ENCODE measurements at regions not wholly inside any gene's neighbourhood (a gene's known extent, or its start where the extent isn't known, plus 50 kb on each side); places are given as distances from the start of the nearest gene placed in this dataset.
"Not testable (repeated sequence)": the region's sequence is repeated elsewhere in the genome, so short reads cannot be mapped to it uniquely, and the experiment has no call there.

GRCh38 chr2:224098481-224099230 is 59.6 kb upstream of the SERPINE2 start:
- no peak overlapping the region for H3K27ac ChIP-seq (ENCODE audit: low read depth, low read length, poor library complexity, severe bottlenecking)
- ChIA-PET POLR2A (interaction anchor here (0.7 kb wide), 2 partner anchors 46 to 1199 kb away, joined by 3 to 4 read pairs; no protein-coding TSS in a partner anchor), CTCF (ENCODE audit: unreplicated experiment) (no interaction called here)
- H3K36me3 ChIP-seq (ENCODE audit: insufficient read depth, low read length), result no peaks in the 10 kb centered on the region
- H4K20me1 ChIP-seq (ENCODE audit: insufficient read depth, low read length), result no peaks in the 10 kb centered on the region
- no peak overlapping the region for H3K4me3 ChIP-seq (ENCODE audit: low read depth, low read length, poor library complexity, severe bottlenecking)
- DNase-seq (ENCODE audit: low spot score), result no peak
- no peaks in the 10 kb centered on the region for H3K4me1 ChIP-seq (ENCODE audit: insufficient read depth, low read length, poor library complexity, severe bottlenecking)
- no peaks in the 10 kb centered on the region for H3K79me2 ChIP-seq (ENCODE audit: insufficient read depth, low read depth, low read length)
- peaks cover 4% of the 10 kb centered on the region; the same call in 1 of the 2 replicates for H3K9me2 ChIP-seq (ENCODE audit: insufficient read depth, low read length)
- TF ChIP-seq CTCF (conservative IDR thresholded peaks at IDR 0.05; ENCODE audit: low read length) (no peak), EZH2phosphoT487 (IDR thresholded peaks at IDR 0.05; ENCODE audit: borderline replicate concordance, low read depth, low read length) (no peak)
- no peaks in the 10 kb centered on the region for H3K9me3 ChIP-seq (ENCODE audit: low read length)
- H3K4me2 ChIP-seq (ENCODE audit: low read length), result no peak overlapping the region
- H2AFZ ChIP-seq (ENCODE audit: low read length), result no peak overlapping the region
- no TSS peak for BruUV-seq (replicated peaks)
- intact Hi-C loops (cut with micrococcal nuclease; ENCODE audit: unreplicated experiment), result no loop called here

- H4K20me1 ChIP-seq (ENCODE audit: insufficient read depth, low read length), result no peaks in the 10 kb centered on the region
- H3K36me3 ChIP-seq (ENCODE audit: insufficient read depth, low read length), result no peaks in the 10 kb centered on the region
- no peak overlapping the region for H3K4me2 ChIP-seq (ENCODE audit: low read length)
- no peak for DNase-seq (ENCODE audit: low spot score)
- no peaks in the 10 kb centered on the region for H3K9me3 ChIP-seq (ENCODE audit: low read length)
- no peaks in the 10 kb centered on the region for H3K9me2 ChIP-seq (ENCODE audit: insufficient read depth, low read length)
- H3K4me3 ChIP-seq (ENCODE audit: low read depth, low read length, poor library complexity, severe bottlenecking), result no peak overlapping the region
- BruUV-seq (replicated peaks), result no TSS peak
- H3K79me2 ChIP-seq (ENCODE audit: insufficient read depth, low read depth, low read length), result no peaks in the 10 kb centered on the region
- H3K27ac ChIP-seq (ENCODE audit: low read depth, low read length, poor library complexity, severe bottlenecking), result no peak overlapping the region
- H2AFZ ChIP-seq (ENCODE audit: low read length), result no peak overlapping the region
- no peaks in the 10 kb centered on the region for H3K4me1 ChIP-seq (ENCODE audit: insufficient read depth, low read length, poor library complexity, severe bottlenecking)
- intact Hi-C loops (cut with micrococcal nuclease; ENCODE audit: unreplicated experiment), result no loop called here
- ChIA-PET CTCF (ENCODE audit: unreplicated experiment) (no interaction called here), POLR2A (interaction anchor here (0.6 kb wide), 1 partner anchor 145 kb away, joined by 7 read pairs; no protein-coding TSS in a partner anchor)
- TF ChIP-seq CTCF (conservative IDR thresholded peaks at IDR 0.05; ENCODE audit: low read length) (no peak), EZH2phosphoT487 (IDR thresholded peaks at IDR 0.05; ENCODE audit: borderline replicate concordance, low read depth, low read length) (no peak)
These were observed 55.3 kb upstream of the SERPINE2 start for GRCh38 chr2:224094413-224094812.

- H3K4me3 ChIP-seq (ENCODE audit: low read depth, low read length, poor library complexity, severe bottlenecking); BruUV-seq (replicated peaks); intact Hi-C loops (cut with micrococcal nuclease; ENCODE audit: unreplicated experiment); H3K36me3 ChIP-seq (ENCODE audit: insufficient read depth, low read length); H3K27ac ChIP-seq (ENCODE audit: low read depth, low read length, poor library complexity, severe bottlenecking); CTCF ChIA-PET (ENCODE audit: unreplicated experiment); H3K79me2 ChIP-seq (ENCODE audit: insufficient read depth, low read depth, low read length); H3K4me1 ChIP-seq (ENCODE audit: insufficient read depth, low read length, poor library complexity, severe bottlenecking); POLR2A ChIA-PET; H3K4me2 ChIP-seq (ENCODE audit: low read length); H4K20me1 ChIP-seq (ENCODE audit: insufficient read depth, low read length); H2AFZ ChIP-seq (ENCODE audit: low read length); DNase-seq (ENCODE audit: low spot score); H3K9me2 ChIP-seq (ENCODE audit: insufficient read depth, low read length); H3K9me3 ChIP-seq (ENCODE audit: low read length): not testable (repeated sequence)
These were observed 52.6 kb upstream of the SERPINE2 start for GRCh38 chr2:224091671-224092070.

GRCh38 chr2:224089606-224090005 is 50.5 kb upstream of the SERPINE2 start:
- H3K4me1 ChIP-seq (ENCODE audit: insufficient read depth, low read length, poor library complexity, severe bottlenecking); CTCF ChIA-PET (ENCODE audit: unreplicated experiment); H3K27ac ChIP-seq (ENCODE audit: low read depth, low read length, poor library complexity, severe bottlenecking); H3K4me3 ChIP-seq (ENCODE audit: low read depth, low read length, poor library complexity, severe bottlenecking); H3K9me3 ChIP-seq (ENCODE audit: low read length); H3K79me2 ChIP-seq (ENCODE audit: insufficient read depth, low read depth, low read length); H3K4me2 ChIP-seq (ENCODE audit: low read length); DNase-seq (ENCODE audit: low spot score); H4K20me1 ChIP-seq (ENCODE audit: insufficient read depth, low read length); H3K36me3 ChIP-seq (ENCODE audit: insufficient read depth, low read length); BruUV-seq (replicated peaks); H3K9me2 ChIP-seq (ENCODE audit: insufficient read depth, low read length); intact Hi-C loops (cut with micrococcal nuclease; ENCODE audit: unreplicated experiment); H2AFZ ChIP-seq (ENCODE audit: low read length); POLR2A ChIA-PET: not testable (repeated sequence)

Measured in OCI-LY7 (cell line).